ENCODE measurements at regions not wholly inside any gene's neighbourhood (a gene's known extent, or its start where the extent isn't known, plus 50 kb on each side); places are given as distances from the start of the nearest gene placed in this dataset.
"Not testable (repeated sequence)": the region's sequence is repeated elsewhere in the genome, so short reads cannot be mapped to it uniquely, and the experiment has no call there.

GRCh38 chr18:14991934-14992445, 244.0 kb downstream of the ANKRD30B start:
- DNase-seq (ENCODE audit: low read depth): not testable (repeated sequence)

- DNase-seq (ENCODE audit: low read depth): not testable (repeated sequence)
Measured at GRCh38 chr18:14992758-14993157, 244.8 kb downstream of the ANKRD30B start.

GRCh38 chr18:14995023-14995422, 247.1 kb downstream of the ANKRD30B start:
- DNase-seq (ENCODE audit: low read depth): not testable (repeated sequence)

DNA sequence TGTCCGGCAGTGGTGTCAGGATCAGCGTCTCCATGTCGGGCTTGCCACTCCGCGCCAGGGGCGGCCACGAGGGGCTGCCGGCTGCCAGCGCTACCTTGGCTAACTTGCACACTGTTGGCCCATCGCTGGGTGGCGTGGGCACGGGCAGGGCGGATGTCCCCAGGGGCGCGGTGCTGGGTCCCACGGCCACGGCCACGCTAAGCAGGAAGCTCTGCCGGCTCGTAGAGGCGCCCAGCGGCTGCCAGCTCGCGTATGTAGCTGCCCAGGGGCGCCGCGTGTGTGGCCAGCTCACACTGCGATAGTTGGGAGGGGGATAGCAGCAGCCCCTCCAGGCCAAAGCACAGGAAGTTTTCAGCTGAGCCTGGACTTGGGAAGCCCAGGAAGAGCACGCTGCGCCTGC, 249.4 kb downstream of the ANKRD30B start:
- DNase-seq (ENCODE audit: low read depth): no peak

DNA sequence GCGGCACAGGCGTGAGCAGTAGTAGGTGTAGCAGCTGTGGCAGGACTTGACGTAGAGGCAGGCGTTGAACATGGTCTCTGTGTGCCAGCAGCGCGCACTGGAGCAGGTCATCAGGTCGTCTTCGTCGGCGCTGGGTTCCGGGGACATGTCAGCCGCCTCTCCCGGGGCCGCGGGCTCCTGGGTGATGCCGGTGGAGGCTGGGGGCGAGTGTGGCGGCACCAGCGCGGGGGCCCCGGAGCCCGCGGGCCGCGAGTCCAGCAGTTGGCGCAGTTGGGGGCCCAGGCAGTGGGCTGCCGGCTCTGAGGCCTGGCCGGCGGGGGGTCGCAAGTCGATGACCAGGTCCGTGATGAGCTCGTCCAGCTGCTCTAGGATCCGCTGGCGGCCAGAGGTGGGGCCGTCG, 249.9 kb downstream of the ANKRD30B start:
- not testable (repeated sequence) for DNase-seq (ENCODE audit: low read depth)

- not testable (repeated sequence) for DNase-seq (ENCODE audit: low read depth)
Measured at GRCh38 chr18:14998360-14999042, 250.5 kb downstream of the ANKRD30B start.

- DNase-seq (ENCODE audit: low read depth): no peak
Measured at GRCh38 chr18:14999085-14999975, 251.4 kb downstream of the ANKRD30B start.

DNA sequence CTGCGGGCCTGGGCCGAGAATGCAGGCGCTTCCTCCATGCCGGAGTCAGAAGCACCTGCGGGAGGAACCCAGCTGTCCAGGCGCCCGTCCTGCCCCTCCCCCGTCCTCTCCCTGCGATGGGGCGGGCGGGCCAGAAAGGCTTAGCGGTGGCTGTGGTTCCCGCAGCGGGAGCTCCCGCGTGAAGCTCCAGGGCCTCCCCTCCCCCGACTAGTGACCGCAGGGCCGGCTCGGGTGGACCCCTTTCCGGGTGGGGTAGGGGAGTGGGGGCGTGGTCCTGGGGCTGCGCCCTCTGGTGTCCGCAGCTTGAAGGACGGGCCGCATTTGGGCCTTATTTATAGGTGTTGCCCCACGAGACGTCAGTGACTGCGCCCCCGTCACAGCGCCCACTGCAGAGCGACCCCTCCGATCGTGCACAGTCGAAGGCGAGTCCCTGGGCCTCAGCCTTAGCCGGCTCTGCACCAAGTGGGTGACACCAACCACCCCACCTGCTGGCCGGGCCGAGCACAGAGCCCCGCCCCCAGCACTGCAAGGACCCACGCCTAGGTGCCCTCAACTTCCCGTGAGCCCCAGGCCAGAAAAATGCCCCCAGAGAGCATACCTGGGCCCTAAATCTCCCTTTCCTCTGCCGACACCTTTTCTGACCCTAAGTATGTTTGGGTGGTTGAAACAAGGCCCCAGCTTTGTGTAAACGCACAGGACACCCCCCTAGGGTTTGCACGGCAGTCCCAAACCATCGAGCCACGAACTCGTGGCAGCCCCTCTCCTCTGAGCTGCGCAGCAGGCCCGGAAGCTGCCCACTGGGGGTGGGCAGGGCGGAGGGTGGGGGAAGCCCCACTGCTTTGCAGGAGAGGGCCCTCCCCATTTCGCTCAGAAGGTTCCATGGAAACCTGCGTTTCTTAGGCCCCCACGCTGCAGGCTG, 252.4 kb downstream of the ANKRD30B start:
- not testable (repeated sequence) for DNase-seq (ENCODE audit: low read depth)

DNA sequence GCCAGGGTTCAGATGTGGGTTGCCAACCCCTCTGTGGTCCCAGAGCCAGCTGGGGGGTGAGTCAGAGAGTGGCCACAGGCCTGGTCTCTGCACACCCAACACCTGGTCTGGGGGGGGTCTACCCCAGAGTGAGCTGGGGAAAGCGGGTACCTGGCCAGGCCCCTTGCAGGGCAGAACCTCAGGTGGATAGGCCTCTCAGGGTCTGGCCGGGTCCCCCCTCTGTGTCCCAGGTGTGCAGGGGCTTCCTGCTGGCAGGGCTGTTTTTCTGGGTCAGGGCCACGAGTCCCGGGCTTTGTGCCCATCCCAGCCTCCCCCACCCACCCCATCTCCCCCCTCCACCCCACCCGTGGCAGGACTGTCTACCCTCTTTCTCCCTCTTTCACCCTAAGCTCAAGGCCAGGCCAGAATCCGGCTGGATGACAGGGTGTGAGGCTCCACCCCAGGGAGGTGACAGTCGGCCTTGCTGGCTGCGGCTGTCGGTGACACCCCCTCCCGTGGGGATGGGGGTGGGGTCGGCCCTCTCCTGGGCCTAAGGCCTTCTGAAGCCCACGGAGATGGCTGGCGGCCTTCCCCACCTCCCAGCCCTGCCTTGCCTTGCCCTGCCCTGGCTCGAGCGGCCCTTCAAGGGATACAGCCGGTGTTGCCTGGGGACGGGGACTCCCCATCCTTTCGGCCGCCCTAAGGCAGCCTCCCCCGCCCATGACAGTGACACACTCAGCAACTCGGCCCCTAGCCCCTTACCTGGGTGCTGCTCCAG, 253.2 kb downstream of the ANKRD30B start:
- not testable (repeated sequence) for DNase-seq (ENCODE audit: low read depth)

- not testable (repeated sequence) for DNase-seq (ENCODE audit: low read depth)
Measured at GRCh38 chr18:15001795-15002107, 253.8 kb downstream of the ANKRD30B start.

GRCh38 chr18:15002765-15003164, 254.8 kb downstream of the ANKRD30B start:
- not testable (repeated sequence) for DNase-seq (ENCODE audit: low read depth)

GRCh38 chr18:15003231-15003630, 255.3 kb downstream of the ANKRD30B start:
- DNase-seq (ENCODE audit: low read depth): not testable (repeated sequence)

DNA sequence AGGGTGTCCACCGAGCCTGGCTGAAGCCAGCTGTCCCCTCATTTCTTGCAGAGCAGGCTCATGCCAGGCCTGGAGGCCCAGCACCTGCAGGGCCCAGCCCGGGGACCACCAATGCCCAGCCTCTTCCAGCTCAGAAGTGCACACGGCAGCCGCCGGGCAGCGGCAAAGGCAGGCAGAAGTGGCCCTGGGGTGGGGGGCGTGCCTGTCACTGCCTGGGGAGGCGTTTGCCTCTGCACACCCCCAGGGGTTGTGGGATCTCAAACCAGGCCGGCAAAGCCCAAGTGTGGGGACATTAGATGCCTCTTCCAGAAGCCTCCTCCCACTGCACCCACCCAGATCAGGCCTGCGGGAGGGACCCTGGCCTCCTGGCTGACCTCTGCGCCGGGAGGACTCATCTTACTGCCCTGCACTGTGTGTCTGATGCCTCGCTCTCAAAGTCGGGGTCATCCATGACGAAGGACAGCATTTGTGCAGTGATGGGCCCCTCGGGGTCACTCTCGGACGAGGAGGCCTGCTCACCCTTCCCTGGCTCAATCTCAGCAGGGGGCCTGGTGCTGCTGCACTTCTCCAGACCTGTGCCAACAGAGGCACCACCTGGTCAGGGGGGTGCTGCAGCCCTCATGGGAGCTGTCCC, 255.8 kb downstream of the ANKRD30B start:
- not testable (repeated sequence) for DNase-seq (ENCODE audit: low read depth)

- DNase-seq (ENCODE audit: low read depth): not testable (repeated sequence)
Measured at GRCh38 chr18:15004270-15004973, 256.4 kb downstream of the ANKRD30B start.

DNA sequence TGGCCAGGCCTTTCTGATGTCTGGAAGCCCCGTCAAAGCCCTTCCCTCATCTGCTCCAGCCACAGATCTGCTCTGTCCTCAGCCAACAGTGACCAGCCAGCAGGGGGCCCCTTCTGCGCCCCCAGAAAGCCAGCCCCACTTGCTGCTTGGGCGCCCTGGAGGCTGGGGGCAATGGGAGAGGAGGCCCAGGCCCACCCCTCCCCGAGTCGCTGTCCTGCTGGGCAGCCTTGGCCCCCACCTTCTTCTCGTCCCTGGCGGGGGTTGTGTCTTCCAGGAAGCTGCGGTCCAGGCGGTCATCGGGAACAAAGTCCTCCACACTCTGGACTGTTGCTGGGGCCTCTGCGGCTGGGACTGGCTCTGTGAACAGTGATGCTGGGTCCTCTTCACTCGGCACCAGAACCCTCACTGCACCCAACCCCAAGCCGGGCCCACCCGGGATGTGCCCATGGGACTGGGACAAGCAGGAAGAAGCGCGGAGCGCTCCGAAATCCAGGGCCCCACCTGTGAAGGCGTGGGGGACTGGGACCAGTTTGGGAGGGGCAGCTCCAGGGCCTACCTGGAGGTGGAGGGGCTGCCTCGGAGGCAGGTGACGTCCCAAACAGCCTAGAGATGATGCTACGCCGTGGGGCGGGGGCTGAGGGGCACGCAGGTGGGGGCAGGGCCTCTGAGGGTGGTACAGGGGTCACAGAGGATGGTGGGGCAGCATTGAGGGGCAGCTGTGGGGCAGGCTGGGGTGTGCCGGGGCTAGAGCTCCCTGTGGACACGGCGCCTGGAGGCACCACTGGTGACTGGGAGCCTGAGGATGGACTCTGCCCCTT, 257.6 kb downstream of the ANKRD30B start:
- no peak for DNase-seq (ENCODE audit: low read depth)

DNA sequence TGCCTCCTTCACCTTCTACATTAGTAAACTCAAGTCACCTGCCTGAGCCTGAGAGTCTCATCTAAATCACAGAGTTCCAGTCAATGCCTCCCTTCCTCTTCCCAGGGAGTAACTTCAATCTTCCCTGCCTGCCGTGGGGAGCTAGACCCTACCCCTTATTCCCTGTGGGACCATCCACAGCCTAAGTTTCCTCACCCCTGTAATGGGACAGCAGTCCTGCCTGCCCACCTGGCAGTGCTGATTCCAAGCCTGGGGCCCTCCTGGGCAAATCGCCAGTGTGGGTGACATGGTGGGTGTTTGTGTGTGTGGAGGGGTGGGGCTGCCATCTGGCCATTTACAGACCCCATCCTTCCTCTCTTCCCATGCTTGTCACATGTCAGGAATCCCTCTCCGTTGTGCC, 258.6 kb downstream of the ANKRD30B start:
- DNase-seq (ENCODE audit: low read depth): not testable (repeated sequence)

GRCh38 chr18:15026041-15026440, 278.1 kb downstream of the ANKRD30B start:
- not testable (repeated sequence) for DNase-seq (ENCODE audit: low read depth)

- DNase-seq (ENCODE audit: low read depth): not testable (repeated sequence)
Measured at GRCh38 chr18:15028037-15028436, 280.1 kb downstream of the ANKRD30B start.

DNA sequence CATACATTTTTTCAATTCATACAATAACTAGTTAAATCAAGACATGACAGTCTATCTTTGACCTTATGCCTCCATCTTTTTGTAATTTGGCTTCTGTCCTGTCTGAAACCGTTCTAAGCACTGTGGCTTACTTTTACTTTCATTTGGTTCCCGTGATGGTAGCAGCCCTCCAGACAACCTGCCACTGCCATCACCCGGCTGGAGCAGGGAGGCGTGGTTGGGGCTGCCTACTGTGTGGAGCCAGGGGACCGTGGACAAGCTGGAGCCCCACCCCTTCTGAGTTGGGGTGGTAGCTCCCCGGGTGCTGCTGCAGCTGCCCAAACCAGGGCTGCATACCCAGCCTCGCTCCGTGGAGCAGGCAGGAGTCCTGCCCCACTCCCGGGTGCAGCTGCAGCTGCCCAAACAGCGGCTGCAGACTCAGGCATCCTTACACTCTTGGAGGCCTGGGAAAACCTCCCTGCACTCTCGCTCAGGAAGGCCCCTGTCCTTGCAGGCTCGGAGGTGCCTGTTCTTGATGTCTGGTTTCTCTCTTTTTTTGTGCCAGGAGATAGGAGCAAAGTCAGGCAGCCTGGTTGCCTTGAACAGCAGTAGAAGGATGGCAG, 312.4 kb downstream of the ANKRD30B start:
- DNase-seq (ENCODE audit: low read depth): not testable (repeated sequence)

Data from GM04503 (cell line).